Lower lobe of right lung (tissue), 2 donors: ENCODE measurements at regions not wholly inside any gene's neighbourhood (a gene's known extent, or its start where the extent isn't known, plus 50 kb on each side); places are given as distances from the start of the nearest gene placed in this dataset.

Source experiments
- ATAC-seq, 2 donors: fragments of 200-7000 bp; cut with Tn5 transposase; one replicate each; pipeline ENCODE4 v1.9.1; 2020 to 2022; ENCODE audit warnings: mild to moderate bottlenecking in 2 of 2, moderate library complexity in 2 of 2
- DNase-seq: peaks from one replicate; pipeline ENCODE4 v3.0.0-alpha.2; 2020
- H3K27ac ChIP-seq: fragments of 200-600 bp; one replicate; pipeline ENCODE4 v1.8.0; 2022
- H3K27me3 ChIP-seq: fragments of 200-600 bp; one replicate; pipeline ENCODE4 v1.8.0; 2022; ENCODE audit warnings: low read depth
- H3K36me3 ChIP-seq: fragments of 200-600 bp; one replicate; pipeline ENCODE4 v1.8.0; 2022; ENCODE audit warnings: mild to moderate bottlenecking
- H3K4me1 ChIP-seq: fragments of 200-600 bp; one replicate; pipeline ENCODE4 v1.8.0; 2022
- H3K4me3 ChIP-seq: fragments of 200-600 bp; one replicate; pipeline ENCODE4 v1.8.0; 2022; ENCODE audit warnings: mild to moderate bottlenecking
- H3K9me3 ChIP-seq: fragments of 200-600 bp; one replicate; pipeline ENCODE4 v1.8.0; 2022
- intact Hi-C: fragments of 100-400 bp; cut with DNase I; formaldehyde crosslinking; loops from one replicate; pipeline ENCODE4 v1.11.0; 2022
- TF ChIP-seq, protein P1 (sequence below): fragments of 200-600 bp; IDR thresholded peaks from one replicate; pipeline ENCODE4 v1.8.0; 2022; ENCODE audit warnings: antibody characterized with exemption, mild to moderate bottlenecking
- donor health status: DM: no; HTN: yes; CAD: no; lungs with severe emphysema.

DNA sequence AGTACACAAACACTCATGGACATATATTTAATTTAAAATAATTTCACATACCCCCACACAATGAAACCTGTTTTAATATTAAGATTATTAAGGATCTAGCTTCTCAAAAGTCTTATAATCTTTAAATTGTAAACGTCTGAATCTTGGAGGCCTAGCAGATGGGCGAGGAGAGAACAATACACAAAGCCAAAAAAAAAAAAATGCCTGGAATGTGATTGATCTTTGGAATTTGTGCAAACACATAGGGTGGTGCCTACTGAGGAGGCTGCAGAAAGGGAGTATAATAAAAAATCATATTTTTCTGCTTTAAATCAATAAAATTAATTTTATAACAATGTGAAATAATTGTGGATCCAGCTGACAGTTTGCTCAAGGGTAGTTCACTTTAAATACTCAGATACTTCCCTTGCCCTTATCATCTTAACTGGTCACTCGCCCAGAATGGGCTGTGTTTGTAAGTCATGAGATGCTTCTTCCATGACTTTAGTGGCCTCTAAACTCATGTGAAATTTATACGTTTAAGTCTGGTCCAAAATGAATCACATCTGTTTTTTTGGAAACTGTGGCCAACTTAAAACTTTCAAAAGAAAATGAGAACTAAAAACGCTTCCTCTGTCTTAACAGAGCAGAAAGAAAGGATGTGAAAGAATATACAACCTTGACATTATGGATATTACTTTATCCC is 802.8 kb upstream of the CXADR start:
- DNase-seq: no peak
- no peaks in the 10 kb centered on the region for H3K9me3 ChIP-seq
- no peaks in the 10 kb centered on the region for H3K27me3 ChIP-seq
- TF ChIP-seq, protein P1, sequence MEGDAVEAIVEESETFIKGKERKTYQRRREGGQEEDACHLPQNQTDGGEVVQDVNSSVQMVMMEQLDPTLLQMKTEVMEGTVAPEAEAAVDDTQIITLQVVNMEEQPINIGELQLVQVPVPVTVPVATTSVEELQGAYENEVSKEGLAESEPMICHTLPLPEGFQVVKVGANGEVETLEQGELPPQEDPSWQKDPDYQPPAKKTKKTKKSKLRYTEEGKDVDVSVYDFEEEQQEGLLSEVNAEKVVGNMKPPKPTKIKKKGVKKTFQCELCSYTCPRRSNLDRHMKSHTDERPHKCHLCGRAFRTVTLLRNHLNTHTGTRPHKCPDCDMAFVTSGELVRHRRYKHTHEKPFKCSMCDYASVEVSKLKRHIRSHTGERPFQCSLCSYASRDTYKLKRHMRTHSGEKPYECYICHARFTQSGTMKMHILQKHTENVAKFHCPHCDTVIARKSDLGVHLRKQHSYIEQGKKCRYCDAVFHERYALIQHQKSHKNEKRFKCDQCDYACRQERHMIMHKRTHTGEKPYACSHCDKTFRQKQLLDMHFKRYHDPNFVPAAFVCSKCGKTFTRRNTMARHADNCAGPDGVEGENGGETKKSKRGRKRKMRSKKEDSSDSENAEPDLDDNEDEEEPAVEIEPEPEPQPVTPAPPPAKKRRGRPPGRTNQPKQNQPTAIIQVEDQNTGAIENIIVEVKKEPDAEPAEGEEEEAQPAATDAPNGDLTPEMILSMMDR: no peak
- H3K36me3 ChIP-seq: no peaks in the 10 kb centered on the region
- H3K4me3 ChIP-seq: no peak overlapping the region
- no peak overlapping the region for H3K27ac ChIP-seq
- no peaks in the 10 kb centered on the region for H3K4me1 ChIP-seq
- intact Hi-C loops: no loop called here
- ATAC-seq: no peak

DNA sequence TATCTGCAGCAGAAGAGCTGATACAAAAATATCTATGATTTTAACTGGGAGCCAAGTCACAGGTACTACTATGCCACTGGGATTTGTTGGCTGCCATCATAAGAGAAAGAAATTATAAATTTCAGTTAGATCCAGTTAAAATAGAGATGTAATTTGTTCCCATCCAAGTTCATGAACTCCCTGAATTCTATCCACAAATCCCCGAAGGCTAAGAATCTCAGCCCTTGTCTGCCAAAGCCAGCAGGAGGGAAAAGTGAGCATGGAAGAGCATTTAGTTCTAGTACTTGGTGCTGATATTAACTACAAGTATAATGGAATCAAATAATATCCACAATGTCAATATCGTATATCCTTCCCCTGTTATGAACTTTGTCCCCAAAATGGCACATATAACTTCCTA is 801.1 kb upstream of the CXADR start:
- TF ChIP-seq, protein P1: no peak
- intact Hi-C loops: no loop called here

DNA sequence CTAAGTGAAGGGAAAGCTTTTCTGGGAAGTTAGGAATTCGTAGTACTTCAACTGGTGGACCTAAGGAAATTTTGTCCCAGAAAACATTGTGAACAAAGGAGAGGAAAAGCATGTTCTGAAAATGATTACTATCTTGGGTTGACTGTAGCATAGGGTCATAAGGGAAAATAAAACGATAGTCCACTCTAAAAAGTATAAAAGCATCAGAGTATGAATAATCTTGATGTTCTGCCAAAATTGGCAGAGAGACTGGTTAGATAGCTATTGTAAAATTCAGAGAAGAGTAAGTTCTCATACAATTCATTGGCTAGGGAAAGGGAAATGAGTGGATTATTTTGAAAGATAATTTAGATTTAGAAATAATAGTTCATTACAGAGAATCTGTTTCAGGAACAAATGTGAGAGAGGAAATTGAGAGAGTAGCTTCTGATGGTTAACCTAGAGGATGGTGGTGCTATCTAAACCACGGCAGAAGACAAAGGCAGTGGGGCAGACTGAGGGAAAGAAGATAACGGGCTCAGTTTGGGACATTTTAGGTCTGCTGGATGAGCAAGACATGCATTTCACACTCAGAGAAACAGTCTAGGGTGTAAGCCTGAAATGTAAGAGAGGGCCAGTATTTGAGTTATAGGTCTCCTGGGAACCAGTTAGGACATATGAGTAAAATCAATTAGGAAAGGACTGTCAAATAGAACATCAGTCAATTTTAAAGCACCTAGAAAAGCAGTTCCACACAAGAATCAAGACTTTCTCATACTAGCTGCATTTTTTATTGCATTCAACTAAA is 799.3 kb upstream of the CXADR start:
- no peak for ATAC-seq
- Histone ChIP-seq H3K4me1 (no peaks in the 10 kb centered on the region), H3K27me3 (no peaks in the 10 kb centered on the region), H3K36me3 (no peaks in the 10 kb centered on the region), H3K9me3 (no peaks in the 10 kb centered on the region), H3K4me3 (no peak overlapping the region), H3K27ac (no peak overlapping the region)
- DNase-seq: no peak
- TF ChIP-seq, protein P1: no peak
- intact Hi-C loops: no loop called here

More for the DNA sequence above, 801.1 kb upstream of the CXADR start:
- Histone ChIP-seq H3K9me3 (no peaks in the 10 kb centered on the region), H3K27me3 (no peaks in the 10 kb centered on the region), H3K4me3 (no peak overlapping the region), H3K27ac (no peak overlapping the region), H3K36me3 (no peaks in the 10 kb centered on the region), H3K4me1 (no peaks in the 10 kb centered on the region)
- no peak for DNase-seq
- ATAC-seq: no peak

DNA sequence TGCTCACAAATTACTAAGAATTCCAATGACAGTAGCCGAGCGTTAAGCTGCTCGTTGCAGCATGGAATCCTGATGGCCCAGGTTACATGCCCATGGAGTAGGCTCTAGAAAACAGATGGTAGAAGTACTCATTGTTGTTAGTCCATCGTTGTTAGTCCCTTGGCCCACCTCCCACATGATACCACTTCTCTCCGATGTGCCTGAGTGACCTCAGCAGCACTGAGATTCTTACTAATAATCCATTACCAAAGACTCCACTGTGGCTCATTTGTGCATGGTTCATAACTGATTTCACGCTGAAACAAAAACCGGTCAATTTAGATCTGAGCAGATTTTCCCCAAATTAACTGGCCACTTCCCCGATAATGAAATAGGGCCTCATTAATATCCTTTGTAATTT is 772.3 kb upstream of the CXADR start:
- no peak for ATAC-seq
- no peaks in the 10 kb centered on the region for H3K27me3 ChIP-seq
- H3K27ac ChIP-seq: no peak overlapping the region
- TF ChIP-seq, protein P1: no peak
- H3K36me3 ChIP-seq: no peaks in the 10 kb centered on the region
- DNase-seq: no peak
- intact Hi-C loops: no loop called here
- H3K4me1 ChIP-seq: peaks cover 4% of the 10 kb centered on the region
- no peak overlapping the region for H3K4me3 ChIP-seq
- peaks cover 4% of the 10 kb centered on the region for H3K9me3 ChIP-seq

DNA sequence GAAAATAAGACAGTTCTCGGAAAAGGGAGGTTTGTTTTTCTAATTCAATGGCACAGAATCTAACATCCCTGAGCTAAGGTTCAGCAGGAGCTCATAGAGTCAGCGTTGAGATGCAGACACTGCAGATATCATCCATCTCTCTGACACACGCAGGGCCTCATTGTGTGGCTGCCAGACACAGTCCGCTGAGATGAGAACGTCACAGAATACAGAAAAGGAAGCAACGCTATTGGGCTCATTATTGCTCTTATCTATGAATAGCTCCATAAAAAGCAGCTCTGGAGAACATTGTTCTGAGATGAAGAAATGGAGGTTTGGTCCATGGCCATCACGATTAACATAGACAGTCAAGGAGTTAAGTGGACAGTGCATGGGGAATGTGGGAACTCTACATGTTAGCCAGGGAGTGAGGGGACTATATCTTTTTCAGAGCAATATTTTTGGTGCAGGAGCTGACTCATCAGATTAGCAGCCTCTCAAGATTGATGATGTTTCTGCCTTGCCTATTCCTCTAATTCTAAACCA is 771.6 kb upstream of the CXADR start:
- Histone ChIP-seq H3K36me3 (no peaks in the 10 kb centered on the region), H3K27ac (no peak overlapping the region), H3K27me3 (no peaks in the 10 kb centered on the region), H3K4me1 (peaks cover 4% of the 10 kb centered on the region), H3K9me3 (no peaks in the 10 kb centered on the region), H3K4me3 (no peak overlapping the region)
- ATAC-seq (peak in 1 of 2 donors; percentile 13), DNase-seq (no peak)
- TF ChIP-seq, protein P1: no peak
- intact Hi-C loops: no loop called here
